OCI-LY1 (cell line): ENCODE measurements at regions not wholly inside any gene's neighbourhood (a gene's known extent, or its start where the extent isn't known, plus 50 kb on each side); places are given as distances from the start of the nearest gene placed in this dataset.
"Not testable (repeated sequence)": the region's sequence is repeated elsewhere in the genome, so short reads cannot be mapped to it uniquely, and the experiment has no call there.

Source experiments
- H2AFZ ChIP-seq: fragments of 200-600 bp; sonication (generic), shearing (Covaris generic); 2 replicates; pipeline ENCODE4 v1.6.0; 2014; ENCODE audit warnings: antibody characterized with exemption, mild to moderate bottlenecking, low read length
- H3F3A ChIP-seq: fragments of 200-600 bp; sonication (generic), shearing (Covaris generic); 2 replicates; pipeline ENCODE4 v1.6.0; 2014; ENCODE audit warnings: mild to moderate bottlenecking, antibody characterized with exemption, low read length, moderate library complexity; ENCODE audit not compliant: insufficient read depth
- H3K27ac ChIP-seq: fragments of 200-600 bp; sonication (generic); 2 replicates; pipeline ENCODE4 v1.5.1; 2014; ENCODE audit warnings: low read length, mixed run types, mild to moderate bottlenecking, low read depth; ENCODE audit not compliant: poor library complexity, severe bottlenecking
- H3K27me3 ChIP-seq: fragments of 200-600 bp; sonication (generic); 2 replicates; pipeline ENCODE4 v1.6.0; 2014; ENCODE audit warnings: antibody characterized with exemption, mild to moderate bottlenecking, low read length, moderate library complexity; ENCODE audit not compliant: insufficient read depth
- H3K36me3 ChIP-seq: fragments of 200-600 bp; sonication (generic); 2 replicates; pipeline ENCODE4 v1.6.1; 2014; ENCODE audit warnings: mild to moderate bottlenecking, antibody characterized with exemption, low read length, moderate library complexity, mixed read lengths; ENCODE audit not compliant: insufficient read depth
- H3K4me1 ChIP-seq: fragments of 200-600 bp; sonication (generic); 2 replicates; pipeline ENCODE4 v1.5.1; 2014; ENCODE audit warnings: mild to moderate bottlenecking, low read length, moderate library complexity; ENCODE audit not compliant: insufficient read depth, severe bottlenecking
- H3K4me2 ChIP-seq: fragments of 200-600 bp; sonication (generic), shearing (Covaris generic); 2 replicates; pipeline ENCODE4 v1.6.1; 2014; ENCODE audit warnings: low read length
- H3K4me3 ChIP-seq: fragments of 200-600 bp; sonication (generic); 2 replicates; pipeline ENCODE4 v1.5.1; 2014; ENCODE audit warnings: low read length, low read depth, mild to moderate bottlenecking, mixed read lengths; ENCODE audit not compliant: poor library complexity, severe bottlenecking
- H3K79me2 ChIP-seq: fragments of 200-600 bp; shearing (Covaris generic); 2 replicates; pipeline ENCODE4 v1.6.1; 2016; ENCODE audit warnings: mixed run types, low read length, mixed read lengths; ENCODE audit not compliant: insufficient read depth
- H3K9ac ChIP-seq: fragments of 200-600 bp; sonication (generic), shearing (Covaris generic); 2 replicates; pipeline ENCODE4 v1.6.1; 2014; ENCODE audit warnings: mild to moderate bottlenecking, low read length, mixed read lengths
- H3K9me2 ChIP-seq: fragments of 200-600 bp; sonication (generic), shearing (Covaris generic); 2 replicates; pipeline ENCODE4 v1.6.1; 2014; ENCODE audit warnings: low read depth, mild to moderate bottlenecking, low read length, mixed read lengths
- H3K9me3 ChIP-seq: fragments of 200-600 bp; shearing (Covaris generic); 2 replicates; pipeline ENCODE4 v1.6.1; 2014; ENCODE audit warnings: low read length, mixed read lengths
- H4K20me1 ChIP-seq: fragments of 200-600 bp; sonication (generic), shearing (Covaris generic); 2 replicates; pipeline ENCODE4 v1.6.0; 2016; ENCODE audit warnings: mild to moderate bottlenecking, low read length; ENCODE audit not compliant: insufficient read depth
- CTCF ChIP-seq: fragments of 200-600 bp; sonication (generic), shearing (Covaris generic); IDR thresholded peaks from 2 replicates; pipeline ENCODE4 v1.5.1; 2017; ENCODE audit warnings: mild to moderate bottlenecking, antibody characterized with exemption, low read length, moderate library complexity, mixed read lengths

GRCh38 chr11:3537254-3537653, 104.5 kb downstream of the ART5 start:
- not testable (repeated sequence) for H3K4me3 ChIP-seq, H2AFZ ChIP-seq, H3K27ac ChIP-seq, H3F3A ChIP-seq, H3K9me3 ChIP-seq, H3K79me2 ChIP-seq, H3K36me3 ChIP-seq, H3K27me3 ChIP-seq, H3K4me1 ChIP-seq, H3K9ac ChIP-seq, H4K20me1 ChIP-seq, H3K9me2 ChIP-seq, H3K4me2 ChIP-seq
- TF ChIP-seq CTCF: 0 out of 2 replicates have a peak, but pooled peaks have one; percentile 5

GRCh38 chr11:3532958-3533357, 108.8 kb downstream of the ART5 start:
- not testable (repeated sequence) for H3K9me2 ChIP-seq, H2AFZ ChIP-seq, H4K20me1 ChIP-seq, H3K4me3 ChIP-seq, H3K4me1 ChIP-seq, H3K27me3 ChIP-seq, H3K27ac ChIP-seq, H3F3A ChIP-seq, H3K9ac ChIP-seq, H3K4me2 ChIP-seq, H3K36me3 ChIP-seq, H3K9me3 ChIP-seq, H3K79me2 ChIP-seq

GRCh38 chr11:3531280-3531679, 110.5 kb downstream of the ART5 start:
- not testable (repeated sequence) for H3F3A ChIP-seq, H3K4me3 ChIP-seq, H3K9me3 ChIP-seq, H3K27me3 ChIP-seq, H3K4me1 ChIP-seq, H2AFZ ChIP-seq, H3K9ac ChIP-seq, H3K9me2 ChIP-seq, H4K20me1 ChIP-seq, H3K4me2 ChIP-seq, H3K27ac ChIP-seq, H3K79me2 ChIP-seq, H3K36me3 ChIP-seq

- H3K4me2 ChIP-seq, H3K9ac ChIP-seq, H3K9me2 ChIP-seq, H3K27me3 ChIP-seq, H3K4me3 ChIP-seq, H3K27ac ChIP-seq, H3K4me1 ChIP-seq, H3K36me3 ChIP-seq, H4K20me1 ChIP-seq, H3F3A ChIP-seq, H3K9me3 ChIP-seq, H2AFZ ChIP-seq, H3K79me2 ChIP-seq: not testable (repeated sequence)
These were observed 118.2 kb downstream of the ART5 start for GRCh38 chr11:3523567-3523966.

GRCh38 chr11:3520905-3521304, 120.9 kb downstream of the ART5 start:
- not testable (repeated sequence) for H3K27ac ChIP-seq, H3K9me3 ChIP-seq, H3K36me3 ChIP-seq, H4K20me1 ChIP-seq, H3K4me2 ChIP-seq, H3K4me3 ChIP-seq, H2AFZ ChIP-seq, H3K27me3 ChIP-seq, H3K79me2 ChIP-seq, H3K9me2 ChIP-seq, H3F3A ChIP-seq, H3K9ac ChIP-seq, H3K4me1 ChIP-seq

- H3F3A ChIP-seq, H3K9ac ChIP-seq, H3K27ac ChIP-seq, H2AFZ ChIP-seq, H3K27me3 ChIP-seq, H4K20me1 ChIP-seq, H3K9me3 ChIP-seq, H3K79me2 ChIP-seq, H3K4me3 ChIP-seq, H3K4me1 ChIP-seq, H3K36me3 ChIP-seq, H3K9me2 ChIP-seq, H3K4me2 ChIP-seq: not testable (repeated sequence)
These were observed 122.0 kb downstream of the ART5 start for GRCh38 chr11:3519841-3520240.

GRCh38 chr11:3516934-3517567, 124.7 kb downstream of the ART5 start:
- not testable (repeated sequence) for H3K9me2 ChIP-seq, H3K27me3 ChIP-seq, H3K4me2 ChIP-seq, H3K9me3 ChIP-seq, H2AFZ ChIP-seq, H4K20me1 ChIP-seq, H3K36me3 ChIP-seq, H3K79me2 ChIP-seq, H3K9ac ChIP-seq, H3K27ac ChIP-seq, H3K4me1 ChIP-seq, H3F3A ChIP-seq, H3K4me3 ChIP-seq
